A549 (cell line): ENCODE measurements at regions not wholly inside any gene's neighbourhood (a gene's known extent, or its start where the extent isn't known, plus 50 kb on each side); places are given as distances from the start of the nearest gene placed in this dataset.

Experiments used
- CTCF ChIP-seq: fragments of >200 bp; sonication (Bioruptor Twin); formaldehyde crosslinking; IDR thresholded peaks from 3 replicates; pipeline ENCODE4 v1.5.1; 2016
- MYC ChIP-seq: IDR thresholded peaks from 2 replicates; pipeline ENCODE4 v1.6.1; 2012; ENCODE audit warnings: mild to moderate bottlenecking, inconsistent platforms, low read length, improper control_type of control experiment, borderline replicate concordance

GRCh38 chr12:131380220-131380964 is 330.5 kb upstream of the SFSWAP start:
- no peak for TF ChIP-seq CTCF
- TF ChIP-seq MYC: no peak
